A549 (cell line): ENCODE measurements at regions not wholly inside any gene's neighbourhood (a gene's known extent, or its start where the extent isn't known, plus 50 kb on each side); places are given as distances from the start of the nearest gene placed in this dataset.

Source experiments
- ATAC-seq, 2 experiments: fragments of 200-7000 bp in 1 of 2; fragments of >200 bp in 1 of 2; cut with Nextera tagmentation in 1 of 2; cut with Tn5 transposase in 1 of 2; 3 replicates each; pipeline versions ENCODE4 v1.8.0 to v1.9.1; 2018 to 2020; ENCODE audit warnings: mild to moderate bottlenecking in 1 of 2, moderate library complexity in 1 of 2
- CTCF ChIA-PET: fragments of 300-600 bp; sonication (Branson Sonifier 250); formaldehyde crosslinking; extraction: SDS; loops from one replicate; lab custom pipeline; 2021; ENCODE audit warnings: antibody characterized with exemption, inconsistent platforms; lab: Yijun Ruan, JAX
- POLR2A ChIA-PET: fragments of 350-600 bp; formaldehyde crosslinking; extraction: SDS; loops from one replicate; lab custom pipeline; 2021; ENCODE audit warnings: antibody characterized with exemption, inconsistent platforms; lab: Yijun Ruan, JAX
- DNase-seq, 2 experiments: peaks; one replicate each; pipeline versions ENCODE4 v3.0.0 to v3.0.0-alpha.2; 2011 to 2016; ENCODE audit warnings: low read depth in 1 of 2, low spot score in 1 of 2
- FAIRE-seq: peaks from 2 replicates; lab custom pipeline; 2011; peaks lifted over from hg19 to GRCh38; lab: Jason Lieb, UNC
- H3K27ac ChIP-seq, 2 experiments: fragments of >200 bp; sonication (Bioruptor Twin); formaldehyde crosslinking; 3 replicates each; pipeline ENCODE4 v1.5.1; 2016 to 2017
- H3K4me1 ChIP-seq: fragments of >200 bp; sonication (Bioruptor Twin); formaldehyde crosslinking; 3 replicates; pipeline ENCODE4 v1.6.1; 2016
- H3K4me2 ChIP-seq: fragments of >200 bp; sonication (Bioruptor Twin); formaldehyde crosslinking; 3 replicates; pipeline ENCODE4 v1.6.1; 2016
- H3K4me3 ChIP-seq: fragments of >200 bp; sonication (Bioruptor Twin); formaldehyde crosslinking; 3 replicates; pipeline ENCODE4 v1.5.1; 2016
- H3K9me3 ChIP-seq: fragments of >200 bp; sonication (Bioruptor Twin); formaldehyde crosslinking; 3 replicates; pipeline ENCODE4 v1.6.1; 2016
- CBX8 ChIP-seq: fragments of 200-600 bp; sonication (generic); IDR thresholded peaks from 2 replicates; pipeline ENCODE4 v1.6.1; 2016
- CHD2 ChIP-seq: fragments of 150-350 bp; IDR thresholded peaks from 2 replicates; pipeline ENCODE4 v1.6.1; 2014; ENCODE audit warnings: low read length; ENCODE audit not compliant: partially characterized antibody
- CHD4 ChIP-seq: fragments of 200-600 bp; sonication (generic); IDR thresholded peaks from 2 replicates; pipeline ENCODE4 v1.6.1; 2016; ENCODE audit warnings: antibody characterized with exemption, mild to moderate bottlenecking, borderline replicate concordance
- EHMT2 ChIP-seq: fragments of 200-600 bp; sonication (generic); IDR thresholded peaks from 2 replicates; pipeline ENCODE4 v1.6.1; 2016; ENCODE audit warnings: antibody characterized with exemption, low read depth, mild to moderate bottlenecking, moderate library complexity
- ESRRA ChIP-seq: fragments of 150-350 bp; IDR thresholded peaks from 2 replicates; pipeline ENCODE4 v1.6.1; 2014; ENCODE audit warnings: mild to moderate bottlenecking, low read length, borderline replicate concordance
- FOSB ChIP-seq: fragments of 250-450 bp; sonication (Bioruptor Pico); IDR thresholded peaks from 2 replicates; pipeline ENCODE4 v1.5.0; 2020; ENCODE audit warnings: mild to moderate bottlenecking, moderate library complexity
- FOSL2 ChIP-seq, 2 experiments: fragments of 450-650 bp in 1 of 2; fragments of >200 bp in 1 of 2; sonication (Bioruptor Twin) in 1 of 2; formaldehyde crosslinking; IDR thresholded peaks; 2 replicates each; pipeline versions ENCODE4 v1.5.0 to v1.6.1; 2016 to 2020; ENCODE audit warnings: mild to moderate bottlenecking in 1 of 2, moderate library complexity in 1 of 2
- GATA3 ChIP-seq: IDR thresholded peaks from 2 replicates; pipeline ENCODE4 v1.6.1; 2012; ENCODE audit warnings: borderline replicate concordance
- HOXB13 ChIP-seq: fragments of 250-450 bp; sonication (Bioruptor Pico); IDR thresholded peaks from 2 replicates; pipeline ENCODE4 v1.5.0; 2020; ENCODE audit warnings: low read depth, mild to moderate bottlenecking, moderate library complexity
- JUN ChIP-seq, 2 experiments: fragments of >200 bp; sonication (Bioruptor Twin); formaldehyde crosslinking; IDR thresholded peaks; 2 replicates in 1 of 2; 3 replicates in 1 of 2; pipeline ENCODE4 v1.6.1; 2016 to 2017
- KDM5A ChIP-seq: fragments of 200-600 bp; sonication (generic); IDR thresholded peaks from 2 replicates; pipeline ENCODE4 v1.6.1; 2016; ENCODE audit warnings: antibody characterized with exemption, mild to moderate bottlenecking
- MAFK ChIP-seq: fragments of 450-650 bp; IDR thresholded peaks from 2 replicates; pipeline ENCODE4 v1.6.1; 2014; ENCODE audit not compliant: partially characterized antibody
- NPAS2 ChIP-seq: fragments of 250-450 bp; sonication (Bioruptor Pico); IDR thresholded peaks from 2 replicates; pipeline ENCODE4 v1.8.0; 2022; ENCODE audit warnings: mild to moderate bottlenecking, moderate library complexity, borderline replicate concordance
- POLR2AphosphoS2 ChIP-seq: conservative IDR thresholded peaks from 2 replicates; pipeline ENCODE4 v1.6.1; 2012; ENCODE audit warnings: low read length, improper control_type of control experiment, inconsistent platforms
- RARB ChIP-seq: fragments of 250-450 bp; sonication (Bioruptor Pico); IDR thresholded peaks from 2 replicates; pipeline ENCODE4 v1.8.0; 2021; ENCODE audit warnings: mild to moderate bottlenecking, moderate library complexity
- ZSCAN20 ChIP-seq: fragments of 250-450 bp; sonication (Bioruptor Pico); IDR thresholded peaks from 2 replicates; pipeline ENCODE4 v1.8.0; 2022; ENCODE audit warnings: mild to moderate bottlenecking, moderate library complexity
- WGBS: methylation state at CpG from one replicate; pipeline ENCODE4 v1.1.6; 2017; ENCODE audit errors: missing lambda C conversion rate; 5-methylcytosine and 5-hydroxymethylcytosine counted together
- TF ChIP-seq, protein P1 (sequence below): fragments of 150-350 bp; IDR thresholded peaks from 2 replicates; pipeline ENCODE4 v1.6.1; 2014; ENCODE audit warnings: low read depth, mild to moderate bottlenecking, low read length
- TF ChIP-seq, protein P2 (sequence below): fragments of >200 bp; sonication (Bioruptor Twin); formaldehyde crosslinking; IDR thresholded peaks from 3 replicates; pipeline ENCODE4 v1.5.1; 2016
- TF ChIP-seq, protein P3 (sequence below): fragments of 450-650 bp; IDR thresholded peaks from 2 replicates; pipeline ENCODE4 v1.6.1; 2014; ENCODE audit warnings: antibody characterized with exemption
- TF ChIP-seq, protein P4 (sequence below): fragments of 200-600 bp; sonication (generic); IDR thresholded peaks from 2 replicates; pipeline ENCODE4 v1.6.1; 2016; ENCODE audit warnings: antibody characterized with exemption, mild to moderate bottlenecking, moderate library complexity
- TF ChIP-seq, protein P5 (sequence below): IDR thresholded peaks from 2 replicates; pipeline ENCODE4 v1.6.1; 2012
- TF ChIP-seq, protein P6 (sequence below): IDR thresholded peaks from 2 replicates; pipeline ENCODE4 v1.6.1; 2012

DNA sequence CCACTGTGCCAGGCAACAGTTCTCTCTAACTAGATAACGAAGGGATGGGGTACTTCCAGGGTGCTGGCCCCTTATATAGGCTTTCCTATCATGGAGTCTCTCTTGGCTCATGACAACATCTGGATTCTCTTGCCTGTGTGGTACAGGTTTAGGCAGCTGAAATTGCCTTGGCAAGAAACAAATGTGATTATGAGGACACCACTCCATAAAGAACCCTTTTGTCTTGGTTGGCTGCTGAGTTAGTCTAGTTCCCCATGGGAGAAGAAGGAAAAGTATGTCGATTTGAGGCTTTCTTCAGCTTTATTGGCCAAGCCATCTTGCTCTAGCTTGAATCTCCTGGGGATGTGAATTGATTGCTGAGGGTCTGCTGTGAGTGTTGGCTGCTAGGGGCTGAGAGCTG is 76.3 kb upstream of the ZCCHC2 start:
- DNase-seq = no peak
- no peak for ATAC-seq
- TF ChIP-seq, protein P1, sequence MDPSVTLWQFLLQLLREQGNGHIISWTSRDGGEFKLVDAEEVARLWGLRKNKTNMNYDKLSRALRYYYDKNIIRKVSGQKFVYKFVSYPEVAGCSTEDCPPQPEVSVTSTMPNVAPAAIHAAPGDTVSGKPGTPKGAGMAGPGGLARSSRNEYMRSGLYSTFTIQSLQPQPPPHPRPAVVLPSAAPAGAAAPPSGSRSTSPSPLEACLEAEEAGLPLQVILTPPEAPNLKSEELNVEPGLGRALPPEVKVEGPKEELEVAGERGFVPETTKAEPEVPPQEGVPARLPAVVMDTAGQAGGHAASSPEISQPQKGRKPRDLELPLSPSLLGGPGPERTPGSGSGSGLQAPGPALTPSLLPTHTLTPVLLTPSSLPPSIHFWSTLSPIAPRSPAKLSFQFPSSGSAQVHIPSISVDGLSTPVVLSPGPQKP = no peak
- TF ChIP-seq ZSCAN20 (CRISPR knock-in tag) = no peak
- no peak for TF ChIP-seq ESRRA
- TF ChIP-seq MAFK = no peak
- TF ChIP-seq CBX8 = no peak
- TF ChIP-seq, protein P2, sequence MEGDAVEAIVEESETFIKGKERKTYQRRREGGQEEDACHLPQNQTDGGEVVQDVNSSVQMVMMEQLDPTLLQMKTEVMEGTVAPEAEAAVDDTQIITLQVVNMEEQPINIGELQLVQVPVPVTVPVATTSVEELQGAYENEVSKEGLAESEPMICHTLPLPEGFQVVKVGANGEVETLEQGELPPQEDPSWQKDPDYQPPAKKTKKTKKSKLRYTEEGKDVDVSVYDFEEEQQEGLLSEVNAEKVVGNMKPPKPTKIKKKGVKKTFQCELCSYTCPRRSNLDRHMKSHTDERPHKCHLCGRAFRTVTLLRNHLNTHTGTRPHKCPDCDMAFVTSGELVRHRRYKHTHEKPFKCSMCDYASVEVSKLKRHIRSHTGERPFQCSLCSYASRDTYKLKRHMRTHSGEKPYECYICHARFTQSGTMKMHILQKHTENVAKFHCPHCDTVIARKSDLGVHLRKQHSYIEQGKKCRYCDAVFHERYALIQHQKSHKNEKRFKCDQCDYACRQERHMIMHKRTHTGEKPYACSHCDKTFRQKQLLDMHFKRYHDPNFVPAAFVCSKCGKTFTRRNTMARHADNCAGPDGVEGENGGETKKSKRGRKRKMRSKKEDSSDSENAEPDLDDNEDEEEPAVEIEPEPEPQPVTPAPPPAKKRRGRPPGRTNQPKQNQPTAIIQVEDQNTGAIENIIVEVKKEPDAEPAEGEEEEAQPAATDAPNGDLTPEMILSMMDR = no peak
- TF ChIP-seq JUN (IDR thresholded peaks at IDR 0.05) = no peak
- TF ChIP-seq, protein P3, sequence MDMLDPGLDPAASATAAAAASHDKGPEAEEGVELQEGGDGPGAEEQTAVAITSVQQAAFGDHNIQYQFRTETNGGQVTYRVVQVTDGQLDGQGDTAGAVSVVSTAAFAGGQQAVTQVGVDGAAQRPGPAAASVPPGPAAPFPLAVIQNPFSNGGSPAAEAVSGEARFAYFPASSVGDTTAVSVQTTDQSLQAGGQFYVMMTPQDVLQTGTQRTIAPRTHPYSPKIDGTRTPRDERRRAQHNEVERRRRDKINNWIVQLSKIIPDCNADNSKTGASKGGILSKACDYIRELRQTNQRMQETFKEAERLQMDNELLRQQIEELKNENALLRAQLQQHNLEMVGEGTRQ = no peak
- TF ChIP-seq KDM5A = no peak
- no peak for TF ChIP-seq CHD2
- TF ChIP-seq FOSB (CRISPR knock-in tag) = no peak
- TF ChIP-seq CHD4 = no peak
- no peak for TF ChIP-seq RARB
- TF ChIP-seq POLR2AphosphoS2 = no peak
- TF ChIP-seq HOXB13 (CRISPR knock-in tag) = no peak
- TF ChIP-seq EHMT2 = no peak
- TF ChIP-seq, all 56 proteins: peak for 0
- Histone ChIP-seq H3K4me1 (peaks cover 16% of the 10 kb centered on the region), H3K4me3 (no peak overlapping the region), H3K27ac (no peak overlapping the region), H3K4me2 (no peak overlapping the region), H3K9me3 (0 out of 3 replicates have a peak, but pooled peaks cover 3% of the 10 kb centered on the region)
- CTCF ChIA-PET = no interaction called here
- FAIRE-seq = no peak
- POLR2A ChIA-PET = no interaction called here
- WGBS = 69% methylated on average over 2 of the region's 2 CpGs

DNA sequence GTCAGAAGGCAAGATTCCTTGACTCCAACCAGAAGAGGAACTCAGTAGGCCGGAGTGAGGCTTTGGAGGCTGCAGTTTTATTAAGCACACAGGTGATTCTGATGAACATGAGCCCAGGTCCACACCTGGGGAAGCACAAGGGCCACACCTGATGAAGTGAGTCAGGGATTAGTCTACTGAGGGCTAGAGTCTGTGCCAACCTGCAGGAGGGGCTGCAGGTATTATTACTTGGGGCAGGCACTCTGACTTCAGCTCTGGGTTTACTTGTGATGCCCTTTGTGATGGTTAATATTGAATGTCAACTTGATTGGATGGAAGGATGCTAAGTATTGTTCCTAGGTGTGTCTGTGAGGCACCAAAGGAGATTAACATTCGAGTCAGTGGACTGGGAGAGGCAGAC is 75.2 kb upstream of the ZCCHC2 start:
- FAIRE-seq (no peak), DNase-seq (no peak), ATAC-seq (no peak)
- H3K4me2 ChIP-seq = no peak overlapping the region
- TF ChIP-seq NPAS2 (CRISPR knock-in tag) (no peak), CHD4 (no peak), MAFK (no peak), GATA3 (no peak), FOSL2 (IDR thresholded peaks at IDR 0.05) (no peak), FOSL2 (CRISPR knock-in tag; IDR thresholded peaks at IDR 0.05) (no peak)
- TF ChIP-seq, protein P4, sequence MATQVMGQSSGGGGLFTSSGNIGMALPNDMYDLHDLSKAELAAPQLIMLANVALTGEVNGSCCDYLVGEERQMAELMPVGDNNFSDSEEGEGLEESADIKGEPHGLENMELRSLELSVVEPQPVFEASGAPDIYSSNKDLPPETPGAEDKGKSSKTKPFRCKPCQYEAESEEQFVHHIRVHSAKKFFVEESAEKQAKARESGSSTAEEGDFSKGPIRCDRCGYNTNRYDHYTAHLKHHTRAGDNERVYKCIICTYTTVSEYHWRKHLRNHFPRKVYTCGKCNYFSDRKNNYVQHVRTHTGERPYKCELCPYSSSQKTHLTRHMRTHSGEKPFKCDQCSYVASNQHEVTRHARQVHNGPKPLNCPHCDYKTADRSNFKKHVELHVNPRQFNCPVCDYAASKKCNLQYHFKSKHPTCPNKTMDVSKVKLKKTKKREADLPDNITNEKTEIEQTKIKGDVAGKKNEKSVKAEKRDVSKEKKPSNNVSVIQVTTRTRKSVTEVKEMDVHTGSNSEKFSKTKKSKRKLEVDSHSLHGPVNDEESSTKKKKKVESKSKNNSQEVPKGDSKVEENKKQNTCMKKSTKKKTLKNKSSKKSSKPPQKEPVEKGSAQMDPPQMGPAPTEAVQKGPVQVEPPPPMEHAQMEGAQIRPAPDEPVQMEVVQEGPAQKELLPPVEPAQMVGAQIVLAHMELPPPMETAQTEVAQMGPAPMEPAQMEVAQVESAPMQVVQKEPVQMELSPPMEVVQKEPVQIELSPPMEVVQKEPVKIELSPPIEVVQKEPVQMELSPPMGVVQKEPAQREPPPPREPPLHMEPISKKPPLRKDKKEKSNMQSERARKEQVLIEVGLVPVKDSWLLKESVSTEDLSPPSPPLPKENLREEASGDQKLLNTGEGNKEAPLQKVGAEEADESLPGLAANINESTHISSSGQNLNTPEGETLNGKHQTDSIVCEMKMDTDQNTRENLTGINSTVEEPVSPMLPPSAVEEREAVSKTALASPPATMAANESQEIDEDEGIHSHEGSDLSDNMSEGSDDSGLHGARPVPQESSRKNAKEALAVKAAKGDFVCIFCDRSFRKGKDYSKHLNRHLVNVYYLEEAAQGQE = no peak
- TF ChIP-seq, protein P5, sequence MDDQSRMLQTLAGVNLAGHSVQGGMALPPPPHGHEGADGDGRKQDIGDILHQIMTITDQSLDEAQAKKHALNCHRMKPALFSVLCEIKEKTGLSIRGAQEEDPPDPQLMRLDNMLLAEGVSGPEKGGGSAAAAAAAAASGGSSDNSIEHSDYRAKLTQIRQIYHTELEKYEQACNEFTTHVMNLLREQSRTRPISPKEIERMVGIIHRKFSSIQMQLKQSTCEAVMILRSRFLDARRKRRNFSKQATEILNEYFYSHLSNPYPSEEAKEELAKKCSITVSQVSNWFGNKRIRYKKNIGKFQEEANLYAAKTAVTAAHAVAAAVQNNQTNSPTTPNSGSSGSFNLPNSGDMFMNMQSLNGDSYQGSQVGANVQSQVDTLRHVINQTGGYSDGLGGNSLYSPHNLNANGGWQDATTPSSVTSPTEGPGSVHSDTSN = no peak
- TF ChIP-seq, protein P6, sequence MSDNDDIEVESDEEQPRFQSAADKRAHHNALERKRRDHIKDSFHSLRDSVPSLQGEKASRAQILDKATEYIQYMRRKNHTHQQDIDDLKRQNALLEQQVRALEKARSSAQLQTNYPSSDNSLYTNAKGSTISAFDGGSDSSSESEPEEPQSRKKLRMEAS = no peak
- no peak overlapping the region for H3K27ac ChIP-seq
- peaks cover 27% of the 10 kb centered on the region for H3K4me1 ChIP-seq
- 77% methylated on average over 1 of the region's 2 CpGs for WGBS
- H3K4me3 ChIP-seq = no peak overlapping the region
- ChIA-PET CTCF (no interaction called here), POLR2A (no interaction called here)
- 0 out of 3 replicates have a peak, but pooled peaks cover 3% of the 10 kb centered on the region for H3K9me3 ChIP-seq
